ENCODE measurements at regions not wholly inside any gene's neighbourhood (a gene's known extent, or its start where the extent isn't known, plus 50 kb on each side); places are given as distances from the start of the nearest gene placed in this dataset.

DNA sequence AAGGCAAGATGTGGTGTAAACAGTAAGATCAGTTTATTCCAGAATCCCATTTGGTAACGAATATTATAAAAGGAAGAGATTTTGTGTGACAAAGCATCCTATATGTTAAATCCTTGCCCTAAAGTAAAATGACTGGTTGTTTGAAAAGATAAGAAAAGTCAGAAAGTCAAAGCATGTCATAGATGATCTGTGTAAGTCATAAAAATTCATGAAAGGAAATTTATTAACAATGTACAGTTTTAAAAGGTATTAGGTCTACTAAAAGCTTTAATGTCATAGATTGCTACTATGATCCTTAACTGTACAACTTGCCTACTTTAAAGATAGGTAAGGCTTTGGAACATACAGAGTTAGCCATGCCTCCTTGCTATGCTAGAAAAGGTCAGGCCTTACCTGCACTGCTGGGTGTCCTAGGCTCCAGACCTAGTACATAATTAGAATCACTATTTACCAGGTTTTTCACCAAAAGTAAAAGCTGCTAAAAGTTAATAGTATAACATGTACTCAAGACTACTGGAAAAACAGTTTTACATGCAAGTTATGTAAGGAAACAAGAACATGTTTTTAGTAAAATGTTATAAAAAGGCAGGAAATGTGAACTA is 1090.1 kb upstream of the ADGRB3 start:
- TF ChIP-seq, protein P1, sequence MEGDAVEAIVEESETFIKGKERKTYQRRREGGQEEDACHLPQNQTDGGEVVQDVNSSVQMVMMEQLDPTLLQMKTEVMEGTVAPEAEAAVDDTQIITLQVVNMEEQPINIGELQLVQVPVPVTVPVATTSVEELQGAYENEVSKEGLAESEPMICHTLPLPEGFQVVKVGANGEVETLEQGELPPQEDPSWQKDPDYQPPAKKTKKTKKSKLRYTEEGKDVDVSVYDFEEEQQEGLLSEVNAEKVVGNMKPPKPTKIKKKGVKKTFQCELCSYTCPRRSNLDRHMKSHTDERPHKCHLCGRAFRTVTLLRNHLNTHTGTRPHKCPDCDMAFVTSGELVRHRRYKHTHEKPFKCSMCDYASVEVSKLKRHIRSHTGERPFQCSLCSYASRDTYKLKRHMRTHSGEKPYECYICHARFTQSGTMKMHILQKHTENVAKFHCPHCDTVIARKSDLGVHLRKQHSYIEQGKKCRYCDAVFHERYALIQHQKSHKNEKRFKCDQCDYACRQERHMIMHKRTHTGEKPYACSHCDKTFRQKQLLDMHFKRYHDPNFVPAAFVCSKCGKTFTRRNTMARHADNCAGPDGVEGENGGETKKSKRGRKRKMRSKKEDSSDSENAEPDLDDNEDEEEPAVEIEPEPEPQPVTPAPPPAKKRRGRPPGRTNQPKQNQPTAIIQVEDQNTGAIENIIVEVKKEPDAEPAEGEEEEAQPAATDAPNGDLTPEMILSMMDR (IDR thresholded peaks at IDR 0.05): no peak
- no peak for TF ChIP-seq POLR2A (IDR thresholded peaks at IDR 0.05; ENCODE audit: low read length)
- TF ChIP-seq, protein P2, sequence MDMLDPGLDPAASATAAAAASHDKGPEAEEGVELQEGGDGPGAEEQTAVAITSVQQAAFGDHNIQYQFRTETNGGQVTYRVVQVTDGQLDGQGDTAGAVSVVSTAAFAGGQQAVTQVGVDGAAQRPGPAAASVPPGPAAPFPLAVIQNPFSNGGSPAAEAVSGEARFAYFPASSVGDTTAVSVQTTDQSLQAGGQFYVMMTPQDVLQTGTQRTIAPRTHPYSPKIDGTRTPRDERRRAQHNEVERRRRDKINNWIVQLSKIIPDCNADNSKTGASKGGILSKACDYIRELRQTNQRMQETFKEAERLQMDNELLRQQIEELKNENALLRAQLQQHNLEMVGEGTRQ (IDR thresholded peaks at IDR 0.05): no peak
- no peak for TF ChIP-seq CHD2 (IDR thresholded peaks at IDR 0.05; ENCODE audit: low read length, partially characterized antibody)
- TF ChIP-seq, protein P3, sequence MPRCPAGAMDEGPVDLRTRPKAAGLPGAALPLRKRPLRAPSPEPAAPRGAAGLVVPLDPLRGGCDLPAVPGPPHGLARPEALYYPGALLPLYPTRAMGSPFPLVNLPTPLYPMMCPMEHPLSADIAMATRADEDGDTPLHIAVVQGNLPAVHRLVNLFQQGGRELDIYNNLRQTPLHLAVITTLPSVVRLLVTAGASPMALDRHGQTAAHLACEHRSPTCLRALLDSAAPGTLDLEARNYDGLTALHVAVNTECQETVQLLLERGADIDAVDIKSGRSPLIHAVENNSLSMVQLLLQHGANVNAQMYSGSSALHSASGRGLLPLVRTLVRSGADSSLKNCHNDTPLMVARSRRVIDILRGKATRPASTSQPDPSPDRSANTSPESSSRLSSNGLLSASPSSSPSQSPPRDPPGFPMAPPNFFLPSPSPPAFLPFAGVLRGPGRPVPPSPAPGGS (IDR thresholded peaks at IDR 0.05): no peak
- no peak for TF ChIP-seq POLR2AphosphoS2 (conservative IDR thresholded peaks at IDR 0.05; ENCODE audit: low read length)
- TF ChIP-seq, protein P4, sequence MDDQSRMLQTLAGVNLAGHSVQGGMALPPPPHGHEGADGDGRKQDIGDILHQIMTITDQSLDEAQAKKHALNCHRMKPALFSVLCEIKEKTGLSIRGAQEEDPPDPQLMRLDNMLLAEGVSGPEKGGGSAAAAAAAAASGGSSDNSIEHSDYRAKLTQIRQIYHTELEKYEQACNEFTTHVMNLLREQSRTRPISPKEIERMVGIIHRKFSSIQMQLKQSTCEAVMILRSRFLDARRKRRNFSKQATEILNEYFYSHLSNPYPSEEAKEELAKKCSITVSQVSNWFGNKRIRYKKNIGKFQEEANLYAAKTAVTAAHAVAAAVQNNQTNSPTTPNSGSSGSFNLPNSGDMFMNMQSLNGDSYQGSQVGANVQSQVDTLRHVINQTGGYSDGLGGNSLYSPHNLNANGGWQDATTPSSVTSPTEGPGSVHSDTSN (IDR thresholded peaks at IDR 0.05): no peak
- no peak for TF ChIP-seq KDM1A (IDR thresholded peaks at IDR 0.05; ENCODE audit: low read depth)
- no peak for TF ChIP-seq RFX5 (IDR thresholded peaks at IDR 0.05)
- TF ChIP-seq RAD21 (conservative IDR thresholded peaks at IDR 0.05 in 1 of 2, IDR thresholded peaks at IDR 0.05 in 1 of 2): no peak
- no peak for TF ChIP-seq NFE2L2 (conservative IDR thresholded peaks at IDR 0.05; ENCODE audit: low read length)
- TF ChIP-seq, protein P5, sequence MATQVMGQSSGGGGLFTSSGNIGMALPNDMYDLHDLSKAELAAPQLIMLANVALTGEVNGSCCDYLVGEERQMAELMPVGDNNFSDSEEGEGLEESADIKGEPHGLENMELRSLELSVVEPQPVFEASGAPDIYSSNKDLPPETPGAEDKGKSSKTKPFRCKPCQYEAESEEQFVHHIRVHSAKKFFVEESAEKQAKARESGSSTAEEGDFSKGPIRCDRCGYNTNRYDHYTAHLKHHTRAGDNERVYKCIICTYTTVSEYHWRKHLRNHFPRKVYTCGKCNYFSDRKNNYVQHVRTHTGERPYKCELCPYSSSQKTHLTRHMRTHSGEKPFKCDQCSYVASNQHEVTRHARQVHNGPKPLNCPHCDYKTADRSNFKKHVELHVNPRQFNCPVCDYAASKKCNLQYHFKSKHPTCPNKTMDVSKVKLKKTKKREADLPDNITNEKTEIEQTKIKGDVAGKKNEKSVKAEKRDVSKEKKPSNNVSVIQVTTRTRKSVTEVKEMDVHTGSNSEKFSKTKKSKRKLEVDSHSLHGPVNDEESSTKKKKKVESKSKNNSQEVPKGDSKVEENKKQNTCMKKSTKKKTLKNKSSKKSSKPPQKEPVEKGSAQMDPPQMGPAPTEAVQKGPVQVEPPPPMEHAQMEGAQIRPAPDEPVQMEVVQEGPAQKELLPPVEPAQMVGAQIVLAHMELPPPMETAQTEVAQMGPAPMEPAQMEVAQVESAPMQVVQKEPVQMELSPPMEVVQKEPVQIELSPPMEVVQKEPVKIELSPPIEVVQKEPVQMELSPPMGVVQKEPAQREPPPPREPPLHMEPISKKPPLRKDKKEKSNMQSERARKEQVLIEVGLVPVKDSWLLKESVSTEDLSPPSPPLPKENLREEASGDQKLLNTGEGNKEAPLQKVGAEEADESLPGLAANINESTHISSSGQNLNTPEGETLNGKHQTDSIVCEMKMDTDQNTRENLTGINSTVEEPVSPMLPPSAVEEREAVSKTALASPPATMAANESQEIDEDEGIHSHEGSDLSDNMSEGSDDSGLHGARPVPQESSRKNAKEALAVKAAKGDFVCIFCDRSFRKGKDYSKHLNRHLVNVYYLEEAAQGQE (IDR thresholded peaks at IDR 0.05): no peak
- no peak for TF ChIP-seq TP53 (CRISPR knock-in tag; IDR thresholded peaks at IDR 0.05)

Data from A549 (cell line).